HG03103 (cell line): ENCODE measurements at regions not wholly inside any gene's neighbourhood (a gene's known extent, or its start where the extent isn't known, plus 50 kb on each side); places are given as distances from the start of the nearest gene placed in this dataset.
"Not testable (repeated sequence)": the region's sequence is repeated elsewhere in the genome, so short reads cannot be mapped to it uniquely, and the experiment has no call there.

Source experiments
- ATAC-seq: cut with Tn5 transposase; IDR thresholded peaks from one replicate; pipeline ENCODE4 v1.9.1; 2021; ENCODE audit warnings: low read depth; ENCODE audit not compliant: unreplicated experiment

DNA sequence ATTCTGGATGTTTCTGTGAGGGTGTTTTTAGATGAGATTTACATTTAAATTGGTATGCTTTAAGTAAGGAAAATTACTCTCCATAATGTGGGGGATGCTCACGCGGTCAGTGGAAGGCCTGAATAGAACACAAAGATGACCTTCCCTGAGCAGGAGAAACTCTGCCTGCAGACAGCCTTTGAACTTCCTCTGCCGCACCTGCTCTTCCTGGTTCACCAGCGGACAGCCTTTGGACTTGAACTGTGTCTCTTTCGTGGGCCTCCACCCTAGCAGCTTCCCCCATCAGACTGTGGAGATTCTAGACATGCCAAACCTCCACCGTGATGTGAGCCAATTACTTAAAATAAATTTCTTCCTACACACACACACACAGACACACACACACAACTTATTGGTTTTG, 210.7 kb downstream of the EFCAB11 start:
- no peak for ATAC-seq

DNA sequence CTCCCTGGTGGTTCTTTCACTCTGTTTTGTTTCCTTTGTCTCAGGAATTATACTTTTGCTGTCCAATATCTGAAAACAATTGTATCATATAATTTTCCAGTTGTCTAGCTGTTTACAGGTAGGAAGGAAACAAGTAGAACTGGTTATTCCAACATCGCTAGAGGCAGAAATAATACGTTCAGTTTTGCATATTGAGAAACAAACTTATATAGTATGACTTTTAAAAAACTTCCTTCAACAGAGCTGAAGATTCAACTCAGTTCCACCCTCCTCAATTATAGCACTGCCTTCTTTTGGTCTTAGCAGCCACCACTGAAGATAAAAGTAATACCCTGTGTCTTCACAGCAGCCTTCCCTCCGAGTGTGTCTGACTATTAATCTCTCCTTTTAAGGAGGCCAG, 214.3 kb downstream of the EFCAB11 start:
- no peak for ATAC-seq

- no peak for ATAC-seq
Observed at GRCh38 chr14:89736881-89737280, 217.6 kb downstream of the EFCAB11 start.

DNA sequence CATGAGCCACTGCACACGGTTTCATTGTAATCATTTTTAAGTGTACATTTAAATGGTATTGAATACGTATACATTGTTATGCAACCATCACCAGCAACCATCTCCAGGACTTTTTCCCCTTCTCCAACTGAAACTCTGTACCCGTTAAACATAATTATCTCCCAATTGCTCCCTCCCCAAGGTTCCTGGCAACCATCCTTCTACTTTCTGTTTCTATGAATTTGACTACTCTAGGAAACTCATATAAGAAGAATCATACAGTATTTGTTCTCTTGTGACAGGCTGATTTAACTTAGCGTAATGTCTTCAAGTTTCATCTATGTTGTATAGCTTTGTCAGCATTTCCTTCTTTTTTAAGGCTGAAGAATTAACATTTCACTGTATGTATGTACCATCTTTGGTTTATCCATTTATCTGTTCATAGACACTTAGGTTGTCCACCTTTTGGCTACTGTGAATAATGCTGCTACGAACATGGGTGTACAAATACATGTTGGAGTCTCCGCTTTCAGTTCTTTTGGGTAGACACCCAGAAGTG, 223.1 kb downstream of the EFCAB11 start:
- no peak for ATAC-seq

DNA sequence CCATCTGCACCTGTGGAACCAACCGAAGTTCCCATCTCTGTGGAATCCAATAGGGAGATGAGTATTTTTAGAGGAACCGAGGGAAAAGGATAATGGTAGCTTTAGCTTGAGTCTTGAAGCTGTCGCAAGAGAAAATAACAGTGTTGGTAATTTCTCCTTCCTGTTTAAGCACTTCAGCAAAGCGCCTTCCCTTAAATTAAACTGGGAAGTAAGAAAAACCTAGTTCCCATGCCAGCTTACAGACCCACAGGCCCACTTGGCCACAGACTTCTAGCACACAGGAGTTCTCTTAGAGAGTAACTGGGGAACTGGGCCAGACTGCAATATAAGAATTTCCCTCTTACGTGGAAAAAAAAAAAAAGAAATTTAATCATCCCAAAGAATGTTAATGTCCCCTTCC, 223.8 kb downstream of the EFCAB11 start:
- ATAC-seq, result no peak

DNA sequence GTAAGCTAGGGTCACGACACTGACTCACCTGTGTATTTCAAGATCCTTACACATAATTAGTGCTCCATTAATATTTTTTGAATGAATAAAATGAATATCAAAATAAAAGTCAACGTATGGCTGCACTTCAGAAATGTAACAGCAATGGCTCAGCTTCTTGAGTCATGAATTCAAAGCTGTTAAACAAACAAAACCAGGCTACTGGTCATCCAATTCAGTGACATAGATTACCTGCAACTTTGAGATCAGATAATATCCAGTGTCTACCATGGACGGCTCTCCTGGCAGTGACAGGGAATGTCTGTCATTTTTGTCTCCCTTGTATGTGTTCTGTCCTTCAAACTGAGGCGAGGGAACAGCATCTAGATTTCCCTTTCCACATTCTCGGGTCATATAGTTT, 225.6 kb downstream of the EFCAB11 start:
- no peak for ATAC-seq

GRCh38 chr14:89726226-89726625, 228.3 kb downstream of the EFCAB11 start:
- not testable (repeated sequence) for ATAC-seq

DNA sequence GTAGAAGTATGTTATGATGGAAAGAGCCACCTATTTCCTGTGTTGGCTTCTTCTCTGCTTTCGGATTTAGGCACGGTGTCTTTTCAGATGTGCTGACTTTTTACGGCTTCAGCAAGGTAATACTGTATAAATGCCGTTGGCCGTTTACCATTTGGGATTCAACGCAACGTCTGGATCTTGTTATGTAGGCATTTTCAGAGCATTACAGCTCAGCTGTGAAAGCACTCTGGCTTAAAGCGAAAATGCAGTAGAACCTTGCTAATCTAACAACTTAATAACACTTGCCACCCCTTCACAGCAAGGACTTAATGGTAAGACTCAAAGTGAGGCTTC, 229.9 kb downstream of the EFCAB11 start:
- no peak for ATAC-seq

DNA sequence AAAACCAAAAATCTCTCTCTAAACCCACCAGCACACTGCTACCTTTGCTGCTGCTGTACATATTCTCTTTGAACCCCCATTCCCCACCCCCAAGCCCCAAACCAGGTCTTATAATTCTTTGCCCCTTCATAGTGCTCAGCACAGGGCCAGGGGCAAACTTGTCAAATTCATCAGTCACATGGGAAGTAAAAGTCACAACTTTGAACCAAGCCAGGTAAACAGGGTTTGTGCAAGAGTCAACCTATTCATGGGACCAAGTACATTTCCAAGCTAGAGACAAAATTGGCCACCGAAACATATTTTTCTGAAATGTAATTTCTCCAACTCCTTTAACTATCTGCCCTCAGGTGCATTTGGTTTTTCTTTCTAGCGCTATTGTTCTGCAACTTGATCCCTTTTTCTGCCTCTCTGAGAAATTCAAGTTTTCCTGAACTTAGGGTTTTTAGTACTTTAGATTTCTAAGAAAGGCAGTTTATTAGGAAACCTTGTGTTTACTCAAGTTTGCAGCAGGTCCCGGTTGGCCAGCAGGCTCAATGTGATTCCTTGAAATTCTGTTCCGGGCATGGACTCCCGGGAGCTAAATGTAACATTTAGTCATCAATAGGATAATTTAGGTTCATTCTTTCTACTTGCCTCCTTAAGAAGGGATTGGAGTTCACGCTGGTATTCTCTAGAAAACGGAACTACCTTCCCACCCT, 230.5 kb downstream of the EFCAB11 start:
- ATAC-seq, result no peak

DNA sequence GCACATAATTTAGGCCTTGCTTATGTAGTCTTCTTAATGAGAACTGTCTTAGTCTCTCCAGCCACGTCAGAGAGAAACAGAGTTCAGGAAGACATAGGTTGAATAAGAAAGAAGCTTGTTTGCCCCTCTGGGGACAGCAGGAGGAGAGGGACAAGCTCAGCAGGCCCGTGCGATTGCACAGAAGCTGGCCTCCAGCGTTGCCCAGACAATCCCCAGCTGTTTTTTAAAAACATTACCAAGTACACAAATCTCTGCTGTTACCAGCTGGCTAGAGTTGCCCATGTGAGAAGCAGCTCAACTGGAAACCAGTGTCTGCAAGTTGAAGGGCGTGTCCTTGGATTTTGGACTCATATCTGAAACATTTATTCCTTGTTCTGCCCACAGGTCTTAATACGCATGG, 232.6 kb downstream of the EFCAB11 start:
- ATAC-seq, result no peak

DNA sequence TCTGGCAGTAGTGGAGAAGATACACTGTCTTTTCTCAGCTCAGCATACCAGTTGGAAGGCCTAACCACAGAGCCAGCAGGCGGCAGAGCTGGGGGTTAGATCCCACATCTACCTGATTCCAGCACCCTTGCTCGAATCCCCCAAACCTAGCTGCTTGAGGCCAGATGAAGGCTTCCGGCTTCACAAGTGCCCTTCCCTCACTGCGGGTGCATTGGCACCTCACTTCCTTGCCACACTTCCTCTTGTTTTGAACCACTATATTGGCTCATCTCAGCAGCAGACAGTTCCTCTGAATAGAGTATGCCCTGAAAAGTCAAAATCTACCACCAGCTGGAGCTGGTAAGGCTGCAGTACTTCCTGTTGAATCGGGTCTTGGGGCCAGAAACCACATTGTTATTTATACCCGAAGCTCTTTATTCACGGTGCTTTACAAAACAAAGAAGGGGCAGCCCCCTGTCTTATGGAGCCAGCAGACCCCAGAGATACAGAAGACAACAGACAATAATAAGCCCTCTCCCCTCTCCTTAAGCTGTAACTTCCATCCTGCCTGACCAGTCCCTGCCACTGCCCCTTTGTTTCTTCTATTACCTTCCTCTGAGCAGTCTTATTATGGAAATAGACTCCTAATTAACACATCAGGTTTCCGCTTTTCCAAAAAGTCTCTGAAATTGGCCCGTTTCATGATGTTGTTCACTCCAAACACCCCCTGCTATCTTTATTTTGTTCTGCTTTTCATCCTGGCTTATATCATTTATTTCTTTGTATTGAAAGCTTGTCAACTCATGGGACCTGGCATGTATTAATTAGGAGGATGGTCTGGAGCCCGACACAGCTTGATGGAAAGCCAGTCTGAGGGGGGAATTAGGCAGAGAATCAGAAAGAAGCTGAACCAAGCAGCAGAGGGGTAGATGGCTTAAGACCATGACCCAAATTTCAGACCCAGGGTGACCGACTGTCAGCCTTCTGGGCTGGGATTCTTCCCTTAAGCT, 233.5 kb downstream of the EFCAB11 start:
- ATAC-seq, result peak; percentile 69

GRCh38 chr14:89720076-89720687, 234.3 kb downstream of the EFCAB11 start:
- ATAC-seq, result no peak

DNA sequence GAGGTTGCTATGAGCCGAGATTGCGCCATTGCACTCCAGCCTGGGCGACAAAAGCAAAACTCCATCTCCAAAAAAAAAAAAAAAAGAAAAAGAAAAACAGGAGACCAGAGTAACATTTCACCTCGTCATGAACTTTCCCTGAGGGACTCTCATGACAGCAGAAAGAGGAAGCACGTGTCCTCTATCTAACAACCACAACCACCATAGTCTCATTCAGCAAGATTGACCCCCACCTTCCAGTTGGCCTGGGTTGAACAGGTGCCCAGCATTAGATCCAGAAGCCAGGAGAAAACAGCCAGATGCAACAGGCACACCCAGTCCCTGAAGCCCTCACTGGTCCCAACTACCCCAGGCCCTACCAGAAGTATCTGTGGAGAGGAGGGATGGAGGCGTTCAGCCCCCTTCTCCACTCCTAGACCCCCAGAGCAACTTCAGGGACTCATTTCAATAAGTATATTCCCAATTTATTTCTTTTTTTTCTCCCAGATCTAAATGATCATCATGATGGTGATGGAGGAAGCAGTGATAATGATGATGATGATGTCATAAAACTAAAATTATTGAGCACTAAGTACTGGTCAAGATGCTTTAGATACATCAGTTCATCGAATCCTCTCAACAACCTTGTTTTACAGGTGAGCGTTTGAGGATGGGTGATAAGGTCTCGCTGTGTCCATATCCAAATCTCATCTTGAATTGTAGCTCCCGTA, 235.0 kb downstream of the EFCAB11 start:
- no peak for ATAC-seq

DNA sequence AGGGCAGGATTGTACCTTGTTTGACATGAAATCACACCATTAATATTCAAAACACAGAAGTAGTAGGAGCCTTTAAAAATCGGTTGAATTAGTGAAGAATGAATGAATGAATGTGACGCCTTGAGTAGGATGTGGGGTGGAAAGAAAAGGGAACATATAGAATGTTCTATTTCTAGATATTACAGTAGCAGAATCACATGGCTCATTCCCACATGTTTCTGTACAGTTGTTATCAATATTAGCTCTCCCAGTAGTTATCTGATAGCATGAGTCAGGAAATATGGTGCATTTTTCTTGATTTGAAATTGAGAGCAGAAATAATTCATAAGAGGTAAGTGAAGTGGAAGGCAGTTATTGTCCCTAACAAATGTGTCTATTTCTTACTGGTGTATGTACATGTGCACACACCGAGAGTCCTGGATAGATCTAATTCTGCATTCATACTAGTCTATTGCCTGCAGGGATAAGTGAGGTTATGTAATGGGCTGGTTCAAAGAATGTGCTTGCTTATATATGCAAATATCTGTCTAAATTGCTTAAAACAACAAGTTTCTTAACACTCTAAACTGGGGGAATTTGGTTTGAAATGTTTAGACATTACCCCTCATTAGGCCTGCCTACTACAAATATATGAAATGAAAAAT, 245.4 kb downstream of the EFCAB11 start:
- ATAC-seq, result no peak

DNA sequence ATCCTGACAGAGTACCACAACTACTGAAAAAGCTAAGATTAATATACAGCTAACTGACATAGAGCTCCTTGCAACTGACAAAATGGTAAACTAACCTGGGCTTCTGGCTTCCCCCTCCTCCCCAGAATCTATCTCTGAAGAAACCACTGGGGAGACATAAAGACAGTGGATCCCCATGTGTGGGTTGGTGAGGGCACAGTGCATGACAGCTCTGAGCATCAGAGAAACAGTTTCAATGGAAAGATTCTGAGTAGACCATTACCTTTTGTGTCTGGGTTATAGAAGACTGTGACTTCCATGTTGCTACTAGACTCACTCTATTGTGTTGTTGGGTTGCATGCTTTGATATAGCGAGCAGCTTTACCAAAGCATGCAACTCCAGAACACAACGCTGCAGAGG, 247.4 kb downstream of the EFCAB11 start:
- ATAC-seq, result no peak

GRCh38 chr14:89702876-89703200, 251.7 kb downstream of the EFCAB11 start:
- ATAC-seq, result no peak

GRCh38 chr14:89702073-89702875, 252.3 kb downstream of the EFCAB11 start:
- ATAC-seq, result no peak

- peak; percentile 82 for ATAC-seq
Observed at GRCh38 chr14:89701211-89702043, 253.1 kb downstream of the EFCAB11 start.

DNA sequence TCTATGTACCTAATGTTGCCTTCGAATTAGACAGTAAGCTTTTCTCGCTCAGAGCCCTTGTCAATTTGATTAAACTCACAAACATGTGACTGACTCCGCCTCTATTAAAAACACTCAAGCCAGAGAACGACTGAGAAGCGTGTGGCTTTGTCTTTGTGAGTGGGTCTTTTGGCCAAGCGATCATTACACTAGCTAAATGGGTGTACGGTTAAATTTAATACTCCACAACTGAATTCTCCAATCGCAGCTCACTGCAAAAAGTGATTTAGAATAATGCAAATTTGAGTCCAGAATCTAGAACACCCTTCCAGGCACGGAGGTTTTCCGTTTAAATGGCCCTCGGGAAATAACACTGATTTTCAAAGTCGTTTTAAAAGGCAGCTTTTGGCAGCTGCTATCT, 253.7 kb downstream of the EFCAB11 start:
- no peak for ATAC-seq
